Activated CD8-positive, alpha-beta memory T cell treated with anti-CD3 and anti-CD28 coated beads for 1 hour (primary cell): ENCODE measurements at regions not wholly inside any gene's neighbourhood (a gene's known extent, or its start where the extent isn't known, plus 50 kb on each side); places are given as distances from the start of the nearest gene placed in this dataset.
"Not testable (repeated sequence)": the region's sequence is repeated elsewhere in the genome, so short reads cannot be mapped to it uniquely, and the experiment has no call there.

ENCODE experiments used
- DNase-seq, 2 donors: peaks; one replicate each; pipeline ENCODE4 v3.0.0-alpha.2; 2020; ENCODE audit warnings: low read depth in 1 of 2; ENCODE audit errors: extremely low read depth in 1 of 2

DNA sequence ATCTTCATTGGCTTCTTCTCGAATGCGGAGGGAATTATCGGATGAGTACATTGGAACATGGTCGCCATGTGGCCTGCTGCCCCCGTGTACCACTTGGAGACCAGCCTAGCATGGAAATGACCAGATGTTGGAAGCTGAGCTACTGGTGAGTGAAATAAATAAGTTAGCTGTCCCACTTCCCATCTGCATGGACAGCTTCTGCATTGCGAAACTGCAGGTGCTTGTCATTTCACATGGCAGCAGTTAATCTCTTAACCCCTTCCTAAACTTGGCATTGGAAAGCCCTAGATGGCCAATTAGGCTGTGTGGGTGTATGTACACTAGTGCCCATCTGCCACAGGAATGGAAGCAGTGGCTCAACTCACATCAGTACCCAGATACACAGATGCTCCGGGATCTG lies 246.6 kb upstream of the IL12B start:
- DNase-seq, result no peak

DNA sequence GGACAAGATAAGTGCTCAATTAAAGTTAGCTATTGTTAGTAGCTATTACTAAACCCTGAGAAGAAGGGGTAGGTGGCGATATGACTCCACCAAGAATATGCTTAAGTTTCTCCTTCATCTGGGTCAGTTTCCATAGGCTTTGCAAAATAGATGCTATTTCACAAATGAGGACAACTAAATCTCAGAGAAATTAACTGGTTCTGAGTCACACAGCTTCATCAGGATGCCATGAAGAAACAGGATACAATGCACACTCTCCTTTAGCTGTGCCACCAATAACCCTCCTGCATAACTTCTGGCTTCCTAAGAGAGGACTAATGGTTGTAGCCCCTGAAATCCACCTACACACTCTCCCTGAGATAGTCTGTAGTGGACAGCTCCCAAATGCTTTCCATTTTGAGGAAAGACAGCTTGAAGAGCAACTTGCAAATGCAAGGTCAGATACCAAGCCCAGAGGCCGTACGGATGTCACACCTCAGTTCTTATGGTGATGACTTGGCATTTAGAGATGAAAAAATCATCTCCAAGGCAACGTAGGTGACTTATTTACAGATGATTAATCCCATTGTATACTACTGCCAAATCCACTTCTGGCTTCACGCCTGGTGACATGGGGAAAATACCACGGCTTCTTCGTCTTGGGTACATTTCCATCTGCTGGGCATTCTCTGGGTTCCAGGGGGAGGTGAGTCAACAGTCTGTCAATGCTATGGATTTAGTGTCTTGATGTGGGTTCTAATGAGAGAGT lies 251.4 kb upstream of the IL12B start:
- no peak for DNase-seq

DNA sequence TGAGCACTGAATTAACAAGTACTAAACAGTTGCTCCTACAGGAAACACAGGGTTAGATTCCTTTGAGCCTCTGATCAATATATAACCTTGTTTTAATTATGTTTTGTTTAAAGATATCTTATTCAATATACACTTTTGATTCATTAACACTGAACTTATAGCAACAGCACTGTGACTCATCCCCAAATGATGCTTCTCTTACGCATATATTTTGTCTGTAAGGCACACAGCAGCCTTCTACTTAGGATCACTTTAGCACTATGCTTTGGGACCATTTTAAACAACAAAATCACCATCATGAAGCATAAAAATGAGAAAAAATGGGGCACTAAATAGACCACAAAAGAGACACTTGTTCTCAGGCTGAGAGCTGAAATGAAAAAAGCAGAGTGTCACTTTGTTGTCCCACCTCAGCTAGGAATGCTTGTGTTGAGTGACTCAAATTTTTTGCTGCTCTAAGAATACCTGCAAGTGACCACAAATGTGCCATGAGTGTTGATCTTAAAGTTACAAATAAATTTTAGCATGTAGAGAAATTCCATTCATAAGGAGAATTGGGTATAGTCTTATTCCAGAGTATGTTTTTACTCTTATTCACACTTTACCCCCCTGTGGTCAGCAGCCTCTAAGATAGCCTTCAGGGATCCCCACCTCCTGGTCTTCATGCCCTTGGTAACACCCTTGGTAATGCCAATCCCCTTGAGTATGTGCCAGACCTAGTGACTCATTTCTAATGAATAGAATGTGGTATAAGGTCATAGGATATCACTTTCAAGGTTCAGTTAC lies 252.7 kb upstream of the IL12B start:
- DNase-seq, result no peak

DNA sequence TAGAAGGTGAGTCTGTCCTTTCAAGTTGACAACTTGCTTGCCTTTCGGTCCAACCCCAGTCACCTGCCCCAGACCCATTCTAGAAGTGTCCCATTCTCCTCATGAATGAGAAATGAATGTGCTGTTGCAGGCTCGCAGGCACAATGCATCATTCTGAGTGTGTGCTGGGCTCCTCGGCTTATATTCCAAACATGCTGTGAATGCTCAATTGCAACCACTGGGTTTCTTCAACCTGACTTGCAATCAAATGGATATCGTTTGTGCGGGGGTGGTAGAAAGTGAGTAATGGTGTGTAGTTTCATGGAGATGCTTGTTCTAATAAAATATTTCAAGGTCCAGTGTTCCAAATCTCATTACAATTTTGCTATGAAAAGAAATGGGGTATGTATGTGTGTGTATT lies 256.6 kb upstream of the IL12B start:
- no peak for DNase-seq

DNA sequence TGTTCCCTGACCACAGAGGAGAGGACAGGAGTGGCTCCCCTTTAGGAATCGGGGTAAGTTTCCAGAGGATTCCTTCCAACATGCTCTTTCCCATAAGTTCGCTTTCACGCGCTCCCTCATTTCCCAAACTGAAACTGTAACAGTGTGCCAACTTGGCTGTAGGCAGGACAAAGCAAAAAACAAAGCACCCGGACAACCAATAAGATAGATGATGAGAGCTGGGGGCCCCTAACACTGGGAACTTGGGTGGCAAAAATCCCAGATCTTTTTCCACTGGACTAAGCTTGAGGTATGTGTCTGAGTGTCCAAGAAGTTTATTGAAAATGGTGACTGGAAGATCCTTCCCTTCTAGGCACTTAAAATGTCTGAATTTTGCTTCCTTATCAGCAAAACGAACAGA lies 258.7 kb upstream of the IL12B start:
- no peak for DNase-seq

DNA sequence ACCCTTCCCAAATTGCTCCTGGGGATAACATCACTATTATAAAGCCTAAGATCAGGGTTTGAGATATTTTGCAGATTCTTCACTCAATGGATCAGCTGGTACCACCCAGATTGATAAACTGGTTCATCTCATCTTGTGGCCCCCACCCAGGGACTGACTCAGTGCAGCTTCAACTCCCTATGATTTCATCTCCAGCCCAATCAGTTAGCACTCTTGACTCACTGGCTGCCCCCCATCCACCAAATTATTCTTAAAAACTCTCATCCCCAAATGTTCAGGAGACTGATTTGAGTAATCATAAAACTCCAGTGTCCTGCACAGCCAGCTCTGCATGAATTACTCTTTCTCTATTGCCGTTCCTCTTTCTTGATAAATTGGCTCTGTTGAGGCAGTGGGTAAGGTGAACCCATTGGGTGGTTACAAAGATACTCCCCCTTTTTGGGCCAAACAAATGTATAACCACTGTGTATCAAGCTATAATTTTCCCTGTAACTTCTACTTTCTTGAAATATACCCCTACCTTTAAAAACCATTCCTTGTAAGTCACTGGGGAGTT lies 263.3 kb upstream of the IL12B start:
- DNase-seq, result no peak

DNA sequence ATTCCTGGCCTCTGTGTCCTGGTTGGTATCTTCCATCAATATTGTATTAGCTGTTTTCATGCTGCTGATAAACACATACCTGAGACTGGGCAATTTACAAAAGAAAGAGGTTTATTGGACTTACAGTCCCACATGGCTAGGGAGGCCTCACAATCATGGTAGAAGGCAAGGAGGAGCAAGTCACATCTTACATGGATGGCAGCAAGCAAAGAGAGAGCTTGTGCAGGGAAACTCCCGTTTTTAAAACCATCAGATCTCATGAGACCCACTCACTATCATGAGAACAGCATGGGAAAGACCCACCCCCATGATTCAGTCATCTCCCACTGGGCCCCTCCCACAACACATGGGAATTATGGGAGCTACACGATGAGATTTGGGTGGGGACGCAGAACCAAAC lies 265.3 kb upstream of the IL12B start:
- DNase-seq, result not testable (repeated sequence)

DNA sequence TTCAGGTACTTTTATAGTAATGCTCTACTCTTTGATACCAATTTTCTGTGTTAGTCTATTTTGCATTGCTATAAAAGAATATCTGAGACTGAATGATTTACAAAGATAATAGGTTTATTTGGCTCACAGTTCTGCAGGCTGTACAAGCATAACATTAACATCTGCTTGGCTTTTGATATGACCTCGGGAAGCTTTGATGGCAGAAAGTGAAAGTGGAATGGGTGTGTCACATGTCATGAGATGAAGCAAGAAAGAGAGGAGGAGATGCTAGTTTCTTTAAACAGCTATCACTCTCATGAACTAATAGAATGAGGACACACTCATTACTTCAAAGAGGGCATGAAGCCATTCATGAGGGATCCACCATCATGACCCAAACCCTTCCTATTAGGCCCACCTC lies 270.9 kb upstream of the IL12B start:
- DNase-seq, result no peak

DNA sequence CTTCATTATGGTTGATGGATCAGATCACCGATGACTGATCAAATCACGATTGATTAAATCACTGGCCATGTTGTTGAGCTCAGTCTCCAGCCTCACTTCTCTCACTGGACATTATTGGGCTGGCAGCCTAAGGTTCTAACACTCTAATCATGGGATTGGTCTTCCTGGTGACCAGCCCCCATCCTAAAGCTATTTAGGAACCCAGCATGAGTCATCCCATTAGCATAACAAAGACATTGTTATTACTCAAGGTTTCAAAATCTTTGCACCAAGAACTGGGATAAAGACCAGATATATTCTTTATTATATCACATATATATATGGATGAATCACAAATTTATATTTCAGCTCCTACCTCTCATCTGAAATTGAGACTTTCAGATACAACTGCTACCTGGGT lies 272.1 kb upstream of the IL12B start:
- DNase-seq, result no peak

DNA sequence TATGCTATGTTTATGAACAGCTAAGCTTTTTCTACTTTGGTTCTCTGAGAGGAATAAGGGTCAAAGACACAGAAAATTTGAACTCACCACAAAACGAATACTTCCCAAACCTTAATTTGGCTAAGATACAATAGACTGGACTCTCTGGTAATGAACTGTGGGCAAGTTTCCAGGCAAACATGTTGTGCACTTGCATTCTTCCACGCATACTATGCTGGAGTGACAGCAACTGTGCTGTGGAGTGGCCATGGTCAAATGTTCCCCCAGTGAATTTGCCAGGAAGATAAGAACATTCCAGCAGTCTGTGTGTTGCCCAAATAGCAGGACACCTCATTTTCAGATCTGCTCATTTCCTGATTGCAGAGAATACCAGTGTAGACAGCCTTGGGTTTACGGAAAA lies 275.3 kb upstream of the IL12B start:
- no peak for DNase-seq

DNA sequence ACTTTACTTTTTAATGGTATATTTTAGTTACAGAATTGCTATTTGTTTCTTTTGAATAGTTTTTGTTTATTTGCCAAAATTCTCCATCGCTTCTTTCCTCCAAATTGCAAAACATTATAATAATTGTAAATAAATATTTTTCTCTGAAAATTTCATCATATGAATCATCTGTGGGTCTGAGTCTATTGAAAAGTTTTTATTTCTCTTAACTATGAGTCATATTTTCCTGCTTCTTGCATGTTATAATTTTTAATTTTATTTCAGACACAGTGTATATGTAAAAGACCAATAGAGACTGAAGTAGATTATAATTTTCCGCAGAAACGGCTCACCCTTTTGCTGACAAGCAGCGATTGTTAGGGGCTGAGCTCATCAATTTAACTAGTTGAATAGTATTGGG lies 279.1 kb upstream of the IL12B start:
- no peak for DNase-seq

DNA sequence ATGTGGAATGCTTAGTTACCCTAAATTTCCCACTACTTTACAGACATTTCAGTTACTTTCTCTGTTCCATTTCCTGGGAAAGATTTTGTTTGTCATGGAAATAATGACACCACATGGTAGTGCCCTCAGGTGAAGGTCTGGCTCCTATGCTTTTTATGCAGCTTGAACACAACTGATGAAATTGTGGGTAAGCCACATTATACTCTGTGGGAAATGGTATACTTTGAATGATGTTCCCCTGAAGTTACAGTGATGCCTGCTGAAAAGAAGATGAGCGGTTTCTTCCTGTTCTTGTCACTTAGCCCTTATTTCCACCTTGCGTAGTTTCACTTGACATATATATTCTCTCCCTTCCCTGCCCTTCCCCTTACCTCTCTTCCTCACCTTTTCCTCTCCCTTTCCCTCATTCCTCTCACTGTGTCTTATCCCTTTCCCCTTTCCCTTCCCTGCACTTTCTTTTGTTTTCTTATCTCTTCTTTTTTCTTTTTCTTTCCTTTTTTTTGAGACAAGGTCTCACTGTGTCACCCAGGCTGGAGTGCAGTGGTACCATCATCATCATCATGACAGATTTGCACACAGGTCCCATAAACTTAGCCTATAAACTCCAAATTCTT lies 280.8 kb upstream of the IL12B start:
- DNase-seq, result no peak

DNA sequence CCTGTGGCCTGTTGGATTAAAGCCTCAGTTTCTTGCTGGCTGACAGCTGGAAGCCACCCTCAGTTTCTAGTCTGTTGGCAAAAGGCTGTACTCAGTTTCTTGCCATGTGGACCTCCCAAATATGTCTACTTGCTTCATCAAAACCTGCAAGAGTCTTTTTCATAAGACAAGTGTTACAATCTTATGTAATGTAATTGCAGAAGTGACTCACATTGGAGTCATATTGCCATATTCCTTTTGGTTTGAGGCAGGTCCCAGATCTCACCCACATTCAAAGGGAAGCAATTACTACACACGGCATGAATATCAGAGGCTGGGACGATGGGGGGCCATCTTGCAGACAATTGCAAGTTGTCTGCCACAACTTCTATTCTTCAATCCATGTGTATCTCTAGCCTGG lies 286.7 kb upstream of the IL12B start:
- no peak for DNase-seq

DNA sequence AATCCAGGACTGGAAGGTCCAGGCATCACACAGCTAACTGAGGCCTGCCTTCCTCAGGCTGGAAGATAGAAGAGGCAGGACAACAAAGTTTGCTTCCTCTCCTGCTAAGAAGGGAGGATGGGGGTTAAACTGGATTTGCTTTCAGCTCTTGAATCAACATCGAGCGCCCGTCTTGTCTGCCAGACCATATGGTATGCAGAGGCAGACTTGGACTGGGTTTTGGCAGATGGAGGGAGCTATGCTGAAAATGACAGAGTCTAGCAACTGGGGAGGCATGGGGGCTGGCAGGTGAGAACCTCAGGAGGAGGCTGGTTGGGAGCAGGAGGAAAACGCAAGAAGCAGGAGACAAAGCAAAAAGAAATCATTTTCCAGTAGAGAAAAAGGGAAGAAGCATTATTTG lies 289.5 kb upstream of the IL12B start:
- DNase-seq, result no peak

DNA sequence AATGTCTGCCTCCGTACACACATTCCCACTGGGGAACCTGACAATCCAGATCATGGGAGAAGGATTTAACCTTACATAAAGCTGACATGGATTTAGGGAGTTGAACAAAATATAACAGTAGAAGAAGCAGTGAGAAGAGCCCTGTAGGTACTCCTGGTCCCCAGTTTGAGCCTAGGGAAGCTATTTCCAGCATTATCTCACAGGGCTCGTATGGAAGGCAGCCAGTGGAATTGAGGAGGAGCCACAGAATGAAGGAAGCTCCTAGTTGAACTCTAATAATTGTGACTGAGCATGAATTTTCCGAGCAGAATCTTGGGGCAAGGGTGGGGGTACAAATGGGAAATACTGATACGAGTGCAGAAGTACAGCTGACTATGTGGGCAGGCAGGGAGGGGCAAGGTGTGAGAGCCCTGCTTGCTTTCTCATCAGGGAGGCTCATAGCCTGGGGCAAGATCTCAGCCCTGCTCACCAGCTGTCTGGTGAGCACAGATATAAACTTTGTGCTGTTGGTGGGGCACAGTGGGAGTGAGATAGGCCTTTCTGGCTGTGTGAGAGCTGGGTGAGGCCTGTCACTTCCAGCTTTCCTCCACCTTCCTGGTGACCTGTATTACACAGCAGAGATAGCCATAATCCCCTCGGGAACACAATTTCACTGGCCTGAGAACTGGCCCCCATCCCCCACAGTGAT lies 290.7 kb upstream of the IL12B start:
- no peak for DNase-seq

DNA sequence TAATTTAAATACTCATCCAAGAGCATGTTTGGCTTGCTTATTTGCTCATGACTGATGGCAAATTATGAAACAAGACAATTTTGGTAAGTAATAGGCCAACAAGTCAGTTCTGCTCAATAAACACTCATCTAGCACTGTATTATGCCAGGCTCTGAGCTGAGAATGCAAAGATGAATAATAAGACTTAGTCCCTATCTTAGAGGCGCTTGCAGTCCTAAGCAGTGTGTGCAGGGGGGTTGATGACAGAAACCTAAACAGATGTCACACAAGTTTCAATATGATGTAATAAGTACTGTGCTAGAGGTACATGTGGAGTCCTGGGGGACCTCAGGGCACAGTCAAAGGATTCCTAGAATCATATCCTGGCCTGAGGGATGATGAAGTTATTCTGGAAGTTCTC lies 287.6 kb upstream of the ADRA1B start:
- DNase-seq, result no peak

DNA sequence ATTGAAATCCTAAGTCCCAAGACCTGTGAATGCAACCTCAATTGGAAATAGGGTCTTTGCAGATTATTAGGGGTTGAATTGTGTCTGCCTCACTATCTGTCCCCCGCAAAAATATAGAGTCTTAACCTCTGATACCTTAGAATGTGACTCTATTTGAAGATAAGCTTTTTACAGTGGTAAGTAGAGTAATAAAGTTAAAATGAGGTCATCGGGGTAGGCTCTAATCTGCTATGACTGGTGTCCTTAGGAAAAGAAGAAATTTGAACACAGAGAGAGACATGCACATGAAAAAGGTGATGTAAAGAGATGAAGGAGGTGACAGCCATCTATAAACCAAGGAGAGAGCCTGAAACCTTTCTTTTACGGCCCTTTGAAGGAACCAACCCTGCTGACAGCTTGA lies 287.1 kb upstream of the ADRA1B start:
- DNase-seq, result no peak

DNA sequence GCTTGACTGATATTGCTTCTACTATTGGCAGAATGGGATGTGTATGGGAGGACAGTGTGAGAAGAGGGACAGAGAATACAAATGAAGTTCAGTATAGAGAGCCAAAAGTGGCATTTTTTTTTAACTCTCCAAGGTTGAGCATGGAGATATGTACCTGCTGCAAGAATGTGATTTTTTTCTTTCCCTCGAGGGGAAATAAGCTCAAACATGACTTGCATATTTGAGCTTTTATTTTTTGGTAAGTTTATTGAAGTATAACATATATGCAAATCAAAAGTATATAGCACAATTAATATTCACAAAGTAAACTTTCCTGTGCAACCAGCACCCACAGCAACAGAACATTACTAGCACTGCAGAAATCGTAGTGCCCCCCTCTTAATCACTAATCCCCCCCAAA lies 285.7 kb upstream of the ADRA1B start:
- no peak for DNase-seq

DNA sequence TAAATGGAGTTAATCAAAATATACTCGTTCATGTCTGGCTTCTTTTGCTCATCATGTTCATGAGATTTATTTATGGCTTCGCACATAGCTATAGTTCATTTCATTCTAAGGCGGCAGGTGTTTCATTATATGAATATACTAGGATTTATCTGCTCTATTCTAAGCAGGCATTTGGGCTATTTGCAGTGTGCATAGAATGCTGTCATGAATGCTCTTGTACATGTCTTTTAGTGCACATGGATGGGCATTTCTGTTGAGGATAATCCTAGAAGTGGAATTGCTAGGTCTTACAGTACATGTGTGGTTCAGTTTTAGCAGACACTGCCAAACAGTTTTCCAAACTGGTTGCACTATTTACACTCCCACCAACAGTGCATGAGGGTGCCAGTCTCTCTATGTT lies 285.3 kb upstream of the ADRA1B start:
- no peak for DNase-seq

DNA sequence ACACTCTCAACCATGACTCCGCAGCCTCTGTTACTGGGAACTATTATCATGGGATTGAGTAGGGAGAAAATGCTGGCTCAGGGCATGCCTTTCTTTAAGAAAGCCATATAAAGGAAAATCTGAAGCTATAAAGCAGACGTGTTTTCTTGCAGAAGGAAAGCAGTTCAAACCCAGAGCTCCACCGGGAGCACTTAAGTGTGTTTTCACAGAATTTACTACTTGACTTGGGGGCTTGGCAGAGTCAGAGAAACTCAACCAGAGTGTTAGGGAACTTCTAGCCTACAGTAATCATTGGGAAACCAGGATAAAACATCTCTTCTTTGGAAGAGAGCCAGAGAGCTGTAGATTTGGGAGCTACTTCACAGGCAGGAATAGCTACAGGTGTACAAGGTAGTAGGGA lies 283.4 kb upstream of the ADRA1B start:
- no peak for DNase-seq

DNA sequence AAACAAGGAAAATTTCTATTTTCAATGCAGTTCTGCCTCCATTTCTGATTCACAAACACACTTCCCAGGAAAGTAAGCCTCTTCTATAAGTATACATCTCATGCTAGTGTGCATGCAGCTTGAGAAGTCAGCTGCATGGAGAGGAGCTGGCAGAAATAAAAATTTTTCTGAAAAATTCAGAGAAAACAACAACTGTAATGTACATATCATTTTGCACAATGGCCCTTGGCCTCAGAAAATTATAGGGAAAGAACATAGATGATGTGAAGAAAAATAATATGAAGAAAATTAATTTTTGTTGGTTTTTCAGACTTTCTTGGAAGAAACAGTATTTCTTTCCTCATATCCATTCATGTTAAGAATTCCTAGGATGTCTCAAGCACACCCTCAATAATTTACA lies 277.8 kb upstream of the ADRA1B start:
- DNase-seq, result no peak
